A673 (cell line): ENCODE measurements at regions not wholly inside any gene's neighbourhood (a gene's known extent, or its start where the extent isn't known, plus 50 kb on each side); places are given as distances from the start of the nearest gene placed in this dataset.

Experiments
- BruUV-seq: library from RNA; stranded (reverse); fragments of 400-500 nt; replicated peaks from 2 replicates; lab custom pipeline; 2021; lab: Mats Ljungman, UMichigan
- CTCF ChIA-PET: fragments of 300-600 bp; sonication (Branson Sonifier 250); formaldehyde crosslinking; loops from one replicate; lab custom pipeline; 2022; ENCODE audit warnings: antibody characterized with exemption; lab: Charles Lee
- POLR2A ChIA-PET: fragments of 300-600 bp; sonication (Branson Sonifier 250); formaldehyde crosslinking; loops from one replicate; lab custom pipeline; 2022; ENCODE audit warnings: antibody characterized with exemption; ENCODE audit not compliant: low non-redundant PET; lab: Charles Lee
- DNase-seq: peaks from one replicate; pipeline ENCODE4 v3.0.0-alpha.2; 2015; ENCODE audit warnings: low spot score
- H3K27ac ChIP-seq: fragments of 200-600 bp; sonication (generic); 2 replicates; pipeline ENCODE4 v1.5.1; 2016; ENCODE audit warnings: mixed run types, low read depth, mild to moderate bottlenecking, mixed read lengths, antibody characterized with exemption, low read length; ENCODE audit not compliant: poor library complexity, severe bottlenecking
- H3K27me3 ChIP-seq: fragments of 200-600 bp; sonication (generic); replicated peaks from 2 replicates; pipeline ENCODE4 v1.6.1; 2017; ENCODE audit warnings: mixed run types, low read depth, mild to moderate bottlenecking, mixed read lengths, antibody characterized with exemption, low read length; ENCODE audit not compliant: insufficient read depth, poor library complexity
- H3K36me3 ChIP-seq: fragments of 200-600 bp; sonication (generic); 2 replicates; pipeline ENCODE4 v1.6.1; 2016; ENCODE audit warnings: mixed run types, mild to moderate bottlenecking, mixed read lengths, antibody characterized with exemption, low read length; ENCODE audit not compliant: insufficient read depth, poor library complexity, severe bottlenecking
- H3K4me1 ChIP-seq: fragments of 200-600 bp; sonication (generic); 2 replicates; pipeline ENCODE4 v1.6.1; 2017; ENCODE audit warnings: mixed run types, mild to moderate bottlenecking, mixed read lengths, antibody characterized with exemption, low read length; ENCODE audit not compliant: insufficient read depth, poor library complexity, severe bottlenecking
- H3K4me3 ChIP-seq: fragments of 200-600 bp; sonication (generic); 2 replicates; pipeline ENCODE4 v1.5.1; 2016; ENCODE audit warnings: low read depth, mixed run types, mild to moderate bottlenecking, mixed read lengths, low read length; ENCODE audit not compliant: poor library complexity, severe bottlenecking
- H3K9me3 ChIP-seq: fragments of 200-600 bp; sonication (generic); 2 replicates; pipeline ENCODE4 v1.6.1; 2016; ENCODE audit warnings: mixed run types, low read depth, mild to moderate bottlenecking, mixed read lengths, antibody characterized with exemption, low read length; ENCODE audit not compliant: poor library complexity, severe bottlenecking
- CTCF ChIP-seq: fragments of 300-800, 200-600 bp; sonication (generic); conservative IDR thresholded peaks from 2 replicates; pipeline ENCODE4 v1.5.1; 2017; ENCODE audit warnings: low read depth, mild to moderate bottlenecking, antibody characterized with exemption, low read length, moderate library complexity, mixed read lengths
- EZH2 ChIP-seq: fragments of 200-600 bp; sonication (generic); IDR thresholded peaks from 2 replicates; pipeline ENCODE4 v1.6.1; 2017; ENCODE audit warnings: borderline replicate concordance, low read depth, mild to moderate bottlenecking, mixed read lengths, antibody characterized with exemption, low read length; ENCODE audit not compliant: poor library complexity, severe bottlenecking
- intact Hi-C: fragments of 100-400 bp; cut with micrococcal nuclease; formaldehyde crosslinking; loops from one replicate; pipeline ENCODE4 v1.10.0; 2022; ENCODE audit not compliant: unreplicated experiment

DNA sequence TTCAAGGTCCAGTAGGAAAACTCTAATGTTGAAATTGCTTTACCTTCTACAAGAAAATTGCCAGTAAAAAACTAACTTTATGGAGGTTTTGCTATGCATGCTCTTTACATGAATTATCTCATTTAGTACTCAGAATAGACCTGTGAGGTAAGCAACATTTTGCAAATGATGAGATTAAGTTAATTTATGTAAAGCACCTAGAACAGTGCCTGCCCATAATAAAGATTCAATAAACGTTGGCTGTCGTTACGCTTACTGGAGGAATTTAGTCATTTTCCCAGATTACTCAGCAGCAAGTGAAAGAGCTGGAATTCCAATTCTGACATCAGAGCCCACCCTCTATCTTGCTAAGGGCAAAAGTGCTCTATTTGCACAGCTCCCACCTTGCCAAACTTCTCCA, 69.4 kb upstream of the ARID1B start:
- H3K4me1 ChIP-seq, result no peaks in the 10 kb centered on the region
- no peak overlapping the region for H3K4me3 ChIP-seq
- DNase-seq, result no peak
- no peak overlapping the region for H3K27ac ChIP-seq
- no peaks in the 10 kb centered on the region for H3K9me3 ChIP-seq
- ChIA-PET POLR2A (no interaction called here), CTCF (no interaction called here)
- intact Hi-C loops, result no loop called here
- no peaks in the 10 kb centered on the region for H3K27me3 ChIP-seq
- no peaks in the 10 kb centered on the region for H3K36me3 ChIP-seq
- no TSS peak for BruUV-seq
- TF ChIP-seq CTCF (no peak), EZH2 (no peak)

DNA sequence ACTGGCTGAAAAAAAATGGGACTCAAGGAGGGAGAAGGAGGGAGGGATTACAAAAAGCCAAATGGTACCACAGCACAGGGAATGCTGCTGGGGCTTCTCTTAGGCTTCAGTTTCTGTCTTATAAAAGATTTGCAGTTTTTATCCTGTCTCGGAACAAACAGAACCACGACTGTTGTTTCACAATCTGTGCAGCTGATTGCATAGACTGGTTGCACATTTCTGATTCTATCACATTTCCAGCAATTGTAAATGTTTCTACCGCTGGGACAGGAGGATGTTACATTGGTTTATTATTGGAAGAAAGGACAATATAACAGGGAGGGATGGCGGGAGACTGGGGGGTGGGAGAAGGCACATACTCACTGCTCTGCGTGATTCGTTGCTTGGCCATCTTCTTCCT, 73.5 kb upstream of the ARID1B start:
- intact Hi-C loops, result no loop called here
- BruUV-seq, result no TSS peak
- no peak for DNase-seq
- Histone ChIP-seq H3K36me3 (no peaks in the 10 kb centered on the region), H3K9me3 (no peaks in the 10 kb centered on the region), H3K27me3 (no peaks in the 10 kb centered on the region), H3K4me1 (no peaks in the 10 kb centered on the region), H3K4me3 (no peak overlapping the region), H3K27ac (no peak overlapping the region)
- CTCF ChIA-PET, result no interaction called here
- TF ChIP-seq EZH2 (no peak), CTCF (no peak)
- POLR2A ChIA-PET, result no interaction called here

DNA sequence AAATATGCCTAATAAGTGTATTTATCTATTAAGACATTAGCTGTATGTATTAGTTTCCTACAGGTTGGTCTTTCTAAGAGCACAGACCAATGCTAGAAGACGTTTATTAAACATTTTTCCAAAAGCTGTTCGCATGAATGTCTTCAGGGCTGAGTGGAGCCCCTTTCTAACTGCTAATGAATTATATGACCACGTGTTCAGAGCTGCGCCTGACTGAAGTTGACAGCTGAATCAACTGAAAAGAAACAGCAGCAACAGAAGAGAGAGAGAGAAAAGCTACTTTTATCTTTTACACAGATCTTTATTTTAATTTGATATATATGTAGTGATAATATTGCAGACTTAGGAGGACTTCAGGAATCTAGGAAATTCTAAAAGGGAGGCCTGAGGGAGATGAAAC, 75.2 kb upstream of the ARID1B start:
- intact Hi-C loops, result no loop called here
- DNase-seq, result no peak
- POLR2A ChIA-PET, result no interaction called here
- Histone ChIP-seq H3K4me1 (no peaks in the 10 kb centered on the region), H3K4me3 (no peak overlapping the region), H3K27ac (no peak overlapping the region), H3K9me3 (no peaks in the 10 kb centered on the region), H3K27me3 (peaks cover 8% of the 10 kb centered on the region), H3K36me3 (no peaks in the 10 kb centered on the region)
- TF ChIP-seq CTCF, result no peak
- no peak for TF ChIP-seq EZH2
- CTCF ChIA-PET, result no interaction called here
- BruUV-seq, result no TSS peak
